ENCODE measurements at regions not wholly inside any gene's neighbourhood (a gene's known extent, or its start where the extent isn't known, plus 50 kb on each side); places are given as distances from the start of the nearest gene placed in this dataset.

GRCh38 chr17:56009795-56010651 lies 143.3 kb upstream of the ANKFN1 start:
- DNase-seq: no peak

- no peak for DNase-seq
Measured at GRCh38 chr17:56011406-56012131, 141.7 kb upstream of the ANKFN1 start.

GRCh38 chr17:56018211-56018610 lies 135.1 kb upstream of the ANKFN1 start:
- no peak for DNase-seq

- no peak for DNase-seq
Measured at GRCh38 chr17:56020369-56020768, 132.9 kb upstream of the ANKFN1 start.

- DNase-seq: no peak
Measured at GRCh38 chr17:56021681-56022190, 131.5 kb upstream of the ANKFN1 start.

GRCh38 chr17:56023851-56024250 lies 129.4 kb upstream of the ANKFN1 start:
- no peak for DNase-seq

- no peak for DNase-seq
Measured at GRCh38 chr17:56026915-56027314, 126.4 kb upstream of the ANKFN1 start.

GRCh38 chr17:56028837-56029236 lies 124.4 kb upstream of the ANKFN1 start:
- no peak for DNase-seq

GRCh38 chr17:56030009-56030624 lies 123.2 kb upstream of the ANKFN1 start:
- DNase-seq: peak; percentile 49

- DNase-seq: no peak
Measured at GRCh38 chr17:56031636-56032035, 121.6 kb upstream of the ANKFN1 start.

GRCh38 chr17:56034197-56034635 lies 119.1 kb upstream of the ANKFN1 start:
- DNase-seq: no peak

- DNase-seq: peak; percentile 80
Measured at GRCh38 chr17:56038131-56038530, 115.1 kb upstream of the ANKFN1 start.

GRCh38 chr17:56045872-56046271 lies 107.4 kb upstream of the ANKFN1 start:
- peak; percentile 69 for DNase-seq

- peak; percentile 94 for DNase-seq
Measured at GRCh38 chr17:56047331-56047730, 105.9 kb upstream of the ANKFN1 start.

- DNase-seq: no peak
Measured at GRCh38 chr17:56057869-56058268, 95.4 kb upstream of the ANKFN1 start.

GRCh38 chr17:56064506-56064905 lies 88.8 kb upstream of the ANKFN1 start:
- peak; percentile 85 for DNase-seq

GRCh38 chr17:56074361-56074890 lies 78.8 kb upstream of the ANKFN1 start:
- peak; percentile 56 for DNase-seq

- no peak for DNase-seq
Measured at GRCh38 chr17:56076980-56077379, 76.3 kb upstream of the ANKFN1 start.

GRCh38 chr17:56083475-56083874 lies 69.8 kb upstream of the ANKFN1 start:
- DNase-seq: no peak

- DNase-seq: peak; percentile 42
Measured at GRCh38 chr17:56085576-56086267, 67.6 kb upstream of the ANKFN1 start.

- DNase-seq: no peak
Measured at GRCh38 chr17:56087199-56087598, 66.1 kb upstream of the ANKFN1 start.

- no peak for DNase-seq
Measured at GRCh38 chr17:56096026-56096810, 57.1 kb upstream of the ANKFN1 start.

Data from NCI-H2171 (cell line).